ENCODE measurements at regions not wholly inside any gene's neighbourhood (a gene's known extent, or its start where the extent isn't known, plus 50 kb on each side); places are given as distances from the start of the nearest gene placed in this dataset.
"Not testable (repeated sequence)": the region's sequence is repeated elsewhere in the genome, so short reads cannot be mapped to it uniquely, and the experiment has no call there.

GRCh38 chr2:219832904-219833303 lies 205.5 kb downstream of the SLC4A3 start:
- intact Hi-C loops (cut with micrococcal nuclease) = no loop called here

GRCh38 chr2:219835493-219835892 lies 208.1 kb downstream of the SLC4A3 start:
- intact Hi-C loops (cut with micrococcal nuclease) = no loop called here

- intact Hi-C loops (cut with micrococcal nuclease) = no loop called here
Measured at GRCh38 chr2:219836647-219837177, 209.3 kb downstream of the SLC4A3 start.

GRCh38 chr2:219844401-219845091 lies 217.1 kb downstream of the SLC4A3 start:
- intact Hi-C loops (cut with micrococcal nuclease) = no loop called here

GRCh38 chr2:219848882-219849281 lies 221.5 kb downstream of the SLC4A3 start:
- intact Hi-C loops (cut with micrococcal nuclease) = no loop called here

GRCh38 chr2:219851169-219851568 lies 223.7 kb downstream of the SLC4A3 start:
- intact Hi-C loops (cut with micrococcal nuclease) = no loop called here

- intact Hi-C loops (cut with micrococcal nuclease) = no loop called here
Measured at GRCh38 chr2:219851801-219852481, 224.5 kb downstream of the SLC4A3 start.

GRCh38 chr2:219852626-219853025 lies 225.2 kb downstream of the SLC4A3 start:
- intact Hi-C loops (cut with micrococcal nuclease) = no loop called here

- intact Hi-C loops (cut with micrococcal nuclease) = no loop called here
Measured at GRCh38 chr2:219856602-219857001, 229.2 kb downstream of the SLC4A3 start.

GRCh38 chr2:219857751-219858150 lies 230.3 kb downstream of the SLC4A3 start:
- intact Hi-C loops (cut with micrococcal nuclease) = no loop called here

GRCh38 chr2:219861307-219861706 lies 233.9 kb downstream of the SLC4A3 start:
- intact Hi-C loops (cut with micrococcal nuclease) = no loop called here

- intact Hi-C loops (cut with micrococcal nuclease) = no loop called here
Measured at GRCh38 chr2:219864154-219864553, 236.7 kb downstream of the SLC4A3 start.

- intact Hi-C loops (cut with micrococcal nuclease) = no loop called here
Measured at GRCh38 chr2:219868635-219869034, 241.2 kb downstream of the SLC4A3 start.

GRCh38 chr2:219870041-219870440 lies 242.6 kb downstream of the SLC4A3 start:
- intact Hi-C loops (cut with micrococcal nuclease) = no loop called here

- intact Hi-C loops (cut with micrococcal nuclease) = no loop called here
Measured at GRCh38 chr2:219871351-219871750, 243.9 kb downstream of the SLC4A3 start.

GRCh38 chr2:219875036-219875435 lies 247.6 kb downstream of the SLC4A3 start:
- intact Hi-C loops (cut with micrococcal nuclease) = no loop called here

GRCh38 chr2:219875986-219876385 lies 248.6 kb downstream of the SLC4A3 start:
- intact Hi-C loops (cut with micrococcal nuclease) = not testable (repeated sequence)

GRCh38 chr2:219876931-219877330 lies 249.5 kb downstream of the SLC4A3 start:
- intact Hi-C loops (cut with micrococcal nuclease) = no loop called here

GRCh38 chr2:219877728-219878127 lies 250.3 kb downstream of the SLC4A3 start:
- intact Hi-C loops (cut with micrococcal nuclease) = no loop called here

GRCh38 chr2:219878516-219878915 lies 251.1 kb downstream of the SLC4A3 start:
- intact Hi-C loops (cut with micrococcal nuclease) = no loop called here

- intact Hi-C loops (cut with micrococcal nuclease) = no loop called here
Measured at GRCh38 chr2:219881851-219882250, 254.4 kb downstream of the SLC4A3 start.

GRCh38 chr2:219886615-219887014 lies 259.2 kb downstream of the SLC4A3 start:
- intact Hi-C loops (cut with micrococcal nuclease) = no loop called here

GRCh38 chr2:219887870-219888269 lies 260.4 kb downstream of the SLC4A3 start:
- intact Hi-C loops (cut with micrococcal nuclease) = no loop called here
